H1 (cell line): ENCODE measurements at regions not wholly inside any gene's neighbourhood (a gene's known extent, or its start where the extent isn't known, plus 50 kb on each side); places are given as distances from the start of the nearest gene placed in this dataset.

ENCODE experiments used
- POLR2A ChIP-seq, 2 experiments: IDR thresholded peaks; 1 replicate in 1 of 2; 2 replicates in 1 of 2; pipeline ENCODE4 v1.6.1; 2011; ENCODE audit warnings: low read depth in 2 of 2, low read length in 2 of 2, mild to moderate bottlenecking in 2 of 2; ENCODE audit errors: control extremely low read depth in 1 of 2
- SP1 ChIP-seq: IDR thresholded peaks from 2 replicates; pipeline ENCODE4 v1.6.1; 2011; ENCODE audit warnings: low read depth, low read length
- TAF1 ChIP-seq: IDR thresholded peaks from 2 replicates; pipeline ENCODE4 v1.6.1; 2011; ENCODE audit warnings: mild to moderate bottlenecking, low read depth, low read length

DNA sequence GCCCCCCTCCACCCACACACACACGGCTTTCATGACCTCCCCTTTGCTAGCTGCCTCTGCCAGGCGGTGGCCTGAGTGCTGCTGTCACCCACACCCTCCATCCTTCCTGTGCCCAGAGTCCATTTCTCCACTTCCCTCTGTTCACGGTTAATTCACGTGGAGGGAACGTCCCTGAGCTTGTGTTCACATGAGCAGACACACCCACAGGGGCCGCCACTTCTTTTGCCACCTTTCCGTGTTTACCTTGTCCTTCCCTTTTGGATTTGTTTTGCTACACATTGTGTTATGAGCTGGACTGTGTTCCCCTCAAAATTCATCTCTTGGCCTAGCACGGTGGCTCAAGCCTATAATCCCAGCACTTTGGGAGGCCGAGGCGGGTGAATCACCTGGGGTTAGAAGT lies 128.0 kb downstream of the ETS2 start (continued):
- TF ChIP-seq TAF1 (no peak), POLR2A (IDR thresholded peaks at IDR 0.05; ENCODE audit: control extremely low read depth in 1 of 2, low read depth in 2 of 2, low read length in 2 of 2) (no peak), SP1 (no peak)
